HCT116 (cell line): ENCODE measurements at regions not wholly inside any gene's neighbourhood (a gene's known extent, or its start where the extent isn't known, plus 50 kb on each side); places are given as distances from the start of the nearest gene placed in this dataset.

Experiments
- ATAC-seq: fragments of 200-7000 bp; cut with Tn5 transposase; 2 replicates; pipeline ENCODE4 v1.9.1; 2020; ENCODE audit warnings: mild to moderate bottlenecking, moderate library complexity
- BruUV-seq: library from RNA; stranded (reverse); fragments of 400-500 nt; replicated peaks from 2 replicates; lab custom pipeline; 2021; lab: Mats Ljungman, UMichigan
- CTCF ChIA-PET: fragments of 300-600 bp; sonication (Branson Sonifier 250); formaldehyde crosslinking; loops from one replicate; lab custom pipeline; 2021; ENCODE audit warnings: antibody characterized with exemption; lab: Charles Lee
- POLR2A ChIA-PET: fragments of 300-600, 350-600 bp; sonication (Branson Sonifier 250); formaldehyde crosslinking; loops from one replicate; lab custom pipeline; 2021; ENCODE audit warnings: antibody characterized with exemption; lab: Charles Lee
- RAD21 ChIA-PET, 2 experiments: fragments of 300-600 bp; sonication (Branson Sonifier 250); formaldehyde crosslinking; loops; one replicate each; lab custom pipeline; 2023; ENCODE audit warnings: low total read pairs in 2 of 2; ENCODE audit not compliant: uncharacterized antibody in 2 of 2, unreplicated experiment in 2 of 2, low non-redundant PET in 1 of 2; lab: Charles Lee
- DNase-seq: peaks from one replicate; pipeline ENCODE4 v3.0.0-alpha.2; 2010; ENCODE audit warnings: low read depth, low spot score
- H2AFZ ChIP-seq: fragments of 200-600 bp; shearing (Covaris generic), sonication (generic); 2 replicates; pipeline ENCODE4 v1.6.1; 2017; ENCODE audit warnings: low read depth, mixed run types, mixed read lengths, antibody characterized with exemption, low read length; ENCODE audit not compliant: poor library complexity, severe bottlenecking
- H3K27ac ChIP-seq: 2 replicates; pipeline ENCODE4 v1.5.1; 2012; ENCODE audit warnings: low read depth, low read length
- H3K27me3 ChIP-seq: fragments of 200-600 bp; sonication (generic); 2 replicates; pipeline ENCODE4 v1.6.1; 2016; ENCODE audit warnings: mixed run types, low read length, mixed read lengths; ENCODE audit not compliant: insufficient read depth
- H3K36me3 ChIP-seq, 2 experiments: fragments of 200-500 bp in 1 of 2; fragments of 200-600 bp in 1 of 2; sonication (Bioruptor generic) in 1 of 2; sonication (generic) in 1 of 2; 2 replicates each; pipeline versions ENCODE4 v1.5.1 to v1.6.1; 2014 to 2016; ENCODE audit warnings: low read length in 2 of 2, inconsistent platforms in 1 of 2, mixed read lengths in 1 of 2, mixed run types in 1 of 2; ENCODE audit not compliant: insufficient read depth in 2 of 2, control insufficient read depth in 1 of 2
- H3K4me1 ChIP-seq, 2 experiments: fragments of 200-600 bp in 1 of 2; sonication (generic) in 1 of 2; 2 replicates each; pipeline versions ENCODE4 v1.5.1 to v1.6.1; 2012 to 2017; ENCODE audit warnings: low read length in 2 of 2, inconsistent platforms in 1 of 2, mild to moderate bottlenecking in 1 of 2, mixed read lengths in 1 of 2, mixed run types in 1 of 2, moderate library complexity in 1 of 2; ENCODE audit not compliant: insufficient read depth in 2 of 2, control insufficient read depth in 1 of 2
- H3K4me2 ChIP-seq: fragments of 200-600 bp; sonication (generic); 2 replicates; pipeline ENCODE4 v1.6.1; 2017; ENCODE audit warnings: mixed run types, low read length, mixed read lengths
- H3K4me3 ChIP-seq, 2 experiments: fragments of 200-600 bp in 1 of 2; sonication (generic) in 1 of 2; replicated peaks in 1 of 2; 2 replicates each; pipeline ENCODE4 v1.5.1; 2011 to 2016; ENCODE audit warnings: low read length in 2 of 2, control low read depth in 1 of 2, low read depth in 1 of 2, mild to moderate bottlenecking in 1 of 2, mixed read lengths in 1 of 2, mixed run types in 1 of 2
- H3K79me2 ChIP-seq: fragments of 200-600 bp; sonication (generic); 2 replicates; pipeline ENCODE4 v1.6.1; 2017; ENCODE audit warnings: mild to moderate bottlenecking, mixed run types, low read length, moderate library complexity, mixed read lengths; ENCODE audit not compliant: insufficient read depth
- H3K9ac ChIP-seq: fragments of 200-600 bp; sonication (generic); 2 replicates; pipeline ENCODE4 v1.6.1; 2016; ENCODE audit warnings: low read length, mixed read lengths
- H3K9me2 ChIP-seq: fragments of 200-600 bp; sonication (generic), shearing (Covaris generic); 2 replicates; pipeline ENCODE4 v1.6.1; 2017; ENCODE audit warnings: mixed run types, mild to moderate bottlenecking, moderate library complexity; ENCODE audit not compliant: insufficient read depth
- H3K9me3 ChIP-seq, 2 experiments: fragments of 200-500 bp in 1 of 2; fragments of 200-600 bp in 1 of 2; sonication (Bioruptor generic) in 1 of 2; sonication (generic) in 1 of 2; 2 replicates each; pipeline ENCODE4 v1.6.1; 2014 to 2017; ENCODE audit warnings: low read length in 2 of 2, mixed read lengths in 2 of 2, inconsistent platforms in 1 of 2, low read depth in 1 of 2, mild to moderate bottlenecking in 1 of 2, mixed run types in 1 of 2, moderate library complexity in 1 of 2; ENCODE audit not compliant: control insufficient read depth in 1 of 2, insufficient read depth in 1 of 2
- H4K20me1 ChIP-seq: fragments of 200-600 bp; sonication (generic), shearing (Covaris generic); 2 replicates; pipeline ENCODE4 v1.6.1; 2017; ENCODE audit warnings: mixed run types, mild to moderate bottlenecking, moderate library complexity; ENCODE audit not compliant: insufficient read depth
- CEBPB ChIP-seq: IDR thresholded peaks from 2 replicates; pipeline ENCODE4 v1.6.1; 2012; ENCODE audit warnings: low read depth
- CTCF ChIP-seq, 3 experiments: fragments of 200-600 bp in 1 of 3; sonication (generic) in 1 of 3; IDR thresholded peaks in 2 of 3; conservative IDR thresholded peaks in 1 of 3; 2 replicates each; pipeline ENCODE4 v1.5.1; 2012 to 2017; ENCODE audit warnings: low read depth in 2 of 3, low read length in 2 of 3, antibody characterized with exemption in 1 of 3, borderline replicate concordance in 1 of 3, control low read depth in 1 of 3, mild to moderate bottlenecking in 1 of 3, mixed read lengths in 1 of 3, mixed run types in 1 of 3, moderate library complexity in 1 of 3; ENCODE audit not compliant: insufficient read depth in 1 of 3
- EGR1 ChIP-seq: IDR thresholded peaks from 2 replicates; pipeline ENCODE4 v1.6.1; 2012; ENCODE audit warnings: low read depth
- ELF1 ChIP-seq: IDR thresholded peaks from 2 replicates; pipeline ENCODE4 v1.6.1; 2012; ENCODE audit warnings: low read depth, borderline replicate concordance
- FOSL1 ChIP-seq: IDR thresholded peaks from 2 replicates; pipeline ENCODE4 v1.6.1; 2012; ENCODE audit warnings: low read depth
- JUND ChIP-seq: IDR thresholded peaks from 2 replicates; pipeline ENCODE4 v1.6.1; 2012
- POLR2A ChIP-seq: IDR thresholded peaks from 2 replicates; pipeline ENCODE4 v1.7.0; 2011; ENCODE audit warnings: borderline replicate concordance; ENCODE audit not compliant: insufficient read depth, insufficient read length; ENCODE audit errors: extremely low read depth
- POLR2AphosphoS5 ChIP-seq: IDR thresholded peaks from 2 replicates; pipeline ENCODE4 v1.6.1; 2011; ENCODE audit warnings: mild to moderate bottlenecking, low read depth, low read length, moderate library complexity
- SP1 ChIP-seq: IDR thresholded peaks from 2 replicates; pipeline ENCODE4 v1.6.1; 2012; ENCODE audit warnings: low read depth
- TCF7L2 ChIP-seq: IDR thresholded peaks from 2 replicates; pipeline ENCODE4 v1.7.0; 2011; ENCODE audit warnings: borderline replicate concordance, inconsistent platforms; ENCODE audit not compliant: insufficient read depth, insufficient read length; ENCODE audit errors: extremely low read depth
- YY1 ChIP-seq: IDR thresholded peaks from 2 replicates; pipeline ENCODE4 v1.6.1; 2011; ENCODE audit warnings: low read length, low read depth, moderate library complexity, mild to moderate bottlenecking; ENCODE audit not compliant: insufficient replicate concordance; ENCODE audit errors: extremely low read depth
- ZBTB33 ChIP-seq: IDR thresholded peaks from 2 replicates; pipeline ENCODE4 v1.6.1; 2011; ENCODE audit warnings: mild to moderate bottlenecking, low read length, moderate library complexity; ENCODE audit not compliant: insufficient replicate concordance; ENCODE audit errors: extremely low read depth
- ZNF274 ChIP-seq: fragments of 200-500 bp; sonication (Bioruptor generic); IDR thresholded peaks from 2 replicates; pipeline ENCODE4 v1.6.1; 2014; ENCODE audit warnings: mild to moderate bottlenecking, low read depth, low read length, inconsistent platforms
- intact Hi-C: fragments of 100-400 bp; cut with micrococcal nuclease; formaldehyde crosslinking; loops from 2 replicates; pipeline ENCODE4 v1.10.0; 2022

GRCh38 chr2:64203858-64204632 is 59.8 kb upstream of the PELI1 start:
- Histone ChIP-seq H3K9ac (no peak overlapping the region), H3K79me2 (no peaks in the 10 kb centered on the region), H3K27ac (no peak overlapping the region), H3K9me2 (no peaks in the 10 kb centered on the region), H3K4me1 (peaks cover 0 to 10% of the 10 kb centered on the region in 2 experiments; a peak in 1 of 4 replicates), H3K9me3 (no peaks in the 10 kb centered on the region), H4K20me1 (no peaks in the 10 kb centered on the region), H3K4me2 (no peak overlapping the region), H3K27me3 (no peaks in the 10 kb centered on the region), H3K4me3 (no peak overlapping the region), H2AFZ (peak overlapping the region; percentile 79), H3K36me3 (no peaks in the 10 kb centered on the region)
- ATAC-seq (no peak), DNase-seq (no peak)
- POLR2A ChIA-PET: no interaction called here
- BruUV-seq: no TSS peak
- TF ChIP-seq JUND (no peak), EGR1 (no peak), ELF1 (peak; percentile 22; the same call in 1 of the 2 replicates), ZNF274 (no peak)
- intact Hi-C loops: no loop called here
- CTCF ChIA-PET: no interaction called here
- RAD21 ChIA-PET: no interaction called here

GRCh38 chr2:64204703-64205102 is 60.5 kb upstream of the PELI1 start:
- CTCF ChIA-PET: no interaction called here
- H3K4me3 ChIP-seq: no peak overlapping the region
- H3K36me3 ChIP-seq: no peaks in the 10 kb centered on the region
- H3K9me3 ChIP-seq: no peaks in the 10 kb centered on the region
- no TSS peak for BruUV-seq
- RAD21 ChIA-PET: no interaction called here
- no peaks in the 10 kb centered on the region for H4K20me1 ChIP-seq
- H2AFZ ChIP-seq: peak overlapping the region; percentile 79
- no peaks in the 10 kb centered on the region for H3K9me2 ChIP-seq
- DNase-seq (no peak), ATAC-seq (no peak)
- no peak overlapping the region for H3K4me2 ChIP-seq
- no peak overlapping the region for H3K9ac ChIP-seq
- H3K4me1 ChIP-seq: peaks cover 0 to 10% of the 10 kb centered on the region in 2 experiments; a peak in 1 of 4 replicates
- H3K27me3 ChIP-seq: no peaks in the 10 kb centered on the region
- intact Hi-C loops: no loop called here
- no peaks in the 10 kb centered on the region for H3K79me2 ChIP-seq
- POLR2A ChIA-PET: no interaction called here
- H3K27ac ChIP-seq: no peak overlapping the region
- TF ChIP-seq CTCF (IDR thresholded peaks at IDR 0.05 in 2 of 3, conservative IDR thresholded peaks at IDR 0.05 in 1 of 3; ENCODE audit: borderline replicate concordance in 1 of 3, insufficient read depth in 1 of 3, low read depth in 2 of 3, low read length in 2 of 3) (no peak), CEBPB (no peak), POLR2AphosphoS5 (no peak), JUND (no peak), SP1 (no peak), ZBTB33 (no peak), YY1 (no peak), POLR2A (no peak), TCF7L2 (no peak), FOSL1 (no peak)
